SJCRH30 (cell line): ENCODE measurements at regions not wholly inside any gene's neighbourhood (a gene's known extent, or its start where the extent isn't known, plus 50 kb on each side); places are given as distances from the start of the nearest gene placed in this dataset.
A peak's percentile ranks its signal among the peaks of the same experiment; 100 is the strongest.

Experiments
- DNase-seq, 2 experiments: peaks; one replicate each; pipeline ENCODE4 v3.0.0-alpha.2; 2015 to 2020
- H3K27ac ChIP-seq: fragments of 250-450 bp; sonication (Bioruptor Pico); 2 replicates; pipeline ENCODE4 v1.5.1; 2020; ENCODE audit warnings: mild to moderate bottlenecking, moderate library complexity
- H3K27me3 ChIP-seq: fragments of 250-450 bp; sonication (Bioruptor Pico); 2 replicates; pipeline ENCODE4 v1.5.1; 2020; ENCODE audit warnings: mild to moderate bottlenecking, moderate library complexity
- H3K36me3 ChIP-seq: fragments of 250-450 bp; sonication (Bioruptor Pico); 2 replicates; pipeline ENCODE4 v1.5.1; 2020; ENCODE audit warnings: mild to moderate bottlenecking, moderate library complexity
- H3K4me1 ChIP-seq: fragments of 250-450 bp; sonication (Bioruptor Pico); 2 replicates; pipeline ENCODE4 v1.5.1; 2020; ENCODE audit warnings: mild to moderate bottlenecking, moderate library complexity
- H3K4me3 ChIP-seq: fragments of 250-450 bp; sonication (Bioruptor Pico); 2 replicates; pipeline ENCODE4 v1.5.1; 2020; ENCODE audit warnings: mild to moderate bottlenecking, moderate library complexity
- H3K9me3 ChIP-seq: fragments of 250-450 bp; sonication (Bioruptor Pico); replicated peaks from 2 replicates; pipeline ENCODE4 v1.5.1; 2020; ENCODE audit warnings: mild to moderate bottlenecking, moderate library complexity

DNA sequence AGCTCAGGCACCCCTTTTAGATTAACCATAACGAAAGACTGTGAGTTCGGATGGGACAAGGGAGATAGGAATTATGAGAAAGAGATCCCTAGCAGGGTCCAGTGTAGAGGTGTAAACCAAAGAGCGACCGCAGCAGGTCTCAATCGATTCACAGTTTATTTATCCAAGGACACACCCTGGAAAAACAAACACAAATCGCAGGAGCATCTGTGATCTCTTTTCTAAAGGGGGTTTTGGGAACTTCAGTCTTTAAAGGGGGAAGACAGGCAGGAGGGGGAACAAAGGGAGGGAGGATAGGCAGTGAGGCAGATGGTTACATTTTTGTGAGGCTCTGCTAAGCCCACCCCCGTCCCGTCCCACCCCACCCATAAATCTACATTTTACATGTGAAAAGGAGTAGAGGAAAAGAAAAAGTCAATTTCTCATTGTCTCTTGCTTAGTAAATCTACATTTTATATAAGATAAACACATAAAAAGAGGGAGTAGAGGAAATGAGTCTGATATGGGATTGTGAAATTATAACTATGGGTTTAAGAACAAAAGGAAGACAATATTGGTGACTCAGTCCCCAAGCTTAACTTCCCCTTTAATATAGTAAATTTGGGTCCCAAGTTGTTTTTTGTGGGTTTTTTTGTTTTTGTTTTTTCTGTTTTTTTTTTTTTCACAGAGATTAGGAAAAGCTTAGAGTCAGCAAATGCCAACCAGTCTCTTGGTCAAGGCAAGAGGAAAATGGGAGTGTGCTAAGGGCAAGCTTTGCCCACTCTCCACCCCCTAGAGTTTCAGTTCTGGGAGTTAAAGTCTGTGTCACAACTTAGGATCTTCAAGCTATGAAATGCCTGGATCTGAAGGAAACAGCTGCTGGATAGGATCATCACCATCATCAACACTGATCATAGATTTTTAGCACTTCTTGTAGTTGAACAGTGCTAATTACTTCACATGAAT, 160.9 kb upstream of the CDH5 start:
- Histone ChIP-seq H3K27ac (peak overlapping the region; percentile 33; the same call in 1 of the 2 replicates), H3K4me3 (no peak overlapping the region), H3K27me3 (no peaks in the 10 kb centered on the region), H3K9me3 (0 out of 2 replicates have a peak, but pooled peaks cover 4% of the 10 kb centered on the region), H3K4me1 (peaks cover 26% of the 10 kb centered on the region), H3K36me3 (no peaks in the 10 kb centered on the region)
- DNase-seq, result peak in 1 of 2 experiments; percentile 56

DNA sequence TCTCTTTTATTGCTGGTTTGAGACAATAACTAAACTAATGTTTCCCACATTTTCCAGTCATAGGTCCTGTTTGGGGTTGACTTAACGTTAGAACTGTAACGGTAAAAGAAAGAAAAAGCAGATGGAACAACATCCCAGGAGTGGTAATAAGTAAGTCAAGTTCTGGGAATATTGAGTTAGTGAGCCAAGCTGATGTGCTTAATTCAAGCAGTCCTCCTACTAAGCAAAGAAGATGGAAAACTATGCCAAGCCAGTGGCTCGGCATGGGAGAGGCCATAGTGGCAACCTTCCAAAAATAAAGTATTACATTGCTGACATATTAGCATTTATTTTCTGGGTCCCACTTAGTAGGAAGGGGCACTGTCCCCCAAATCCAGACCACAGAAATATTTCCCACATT, 161.7 kb upstream of the CDH5 start:
- H3K4me3 ChIP-seq, result no peak overlapping the region
- DNase-seq, result peak in 1 of 2 experiments; percentile 32
- no peaks in the 10 kb centered on the region for H3K36me3 ChIP-seq
- no peak overlapping the region; the same call in 1 of the 2 replicates for H3K27ac ChIP-seq
- H3K4me1 ChIP-seq, result peaks cover 26% of the 10 kb centered on the region
- 0 out of 2 replicates have a peak, but pooled peaks cover 4% of the 10 kb centered on the region for H3K9me3 ChIP-seq
- no peaks in the 10 kb centered on the region for H3K27me3 ChIP-seq

DNA sequence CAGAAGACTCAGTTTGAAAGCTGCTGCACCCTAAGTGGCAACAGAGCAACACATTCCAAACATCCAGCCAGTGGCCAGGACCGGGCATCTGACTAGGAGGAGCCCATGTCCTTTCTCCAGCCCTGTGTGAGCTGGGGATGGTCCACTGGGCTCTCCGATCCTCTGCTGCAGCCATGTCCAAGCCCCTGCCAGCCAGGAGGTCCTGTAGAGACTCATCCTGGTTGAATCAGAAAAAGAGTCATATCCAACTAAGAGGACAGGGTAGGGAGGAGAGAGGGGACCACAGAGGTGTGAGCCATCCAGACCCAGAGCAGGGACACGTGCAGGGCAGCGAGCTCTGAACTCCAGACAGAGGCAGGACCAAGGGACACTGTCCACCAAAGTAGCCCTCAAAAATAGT, 163.0 kb upstream of the CDH5 start:
- Histone ChIP-seq H3K27me3 (no peaks in the 10 kb centered on the region), H3K9me3 (0 out of 2 replicates have a peak, but pooled peaks cover 4% of the 10 kb centered on the region), H3K4me3 (no peak overlapping the region), H3K27ac (no peak overlapping the region), H3K36me3 (no peaks in the 10 kb centered on the region), H3K4me1 (peaks cover 26% of the 10 kb centered on the region)
- no peak for DNase-seq

DNA sequence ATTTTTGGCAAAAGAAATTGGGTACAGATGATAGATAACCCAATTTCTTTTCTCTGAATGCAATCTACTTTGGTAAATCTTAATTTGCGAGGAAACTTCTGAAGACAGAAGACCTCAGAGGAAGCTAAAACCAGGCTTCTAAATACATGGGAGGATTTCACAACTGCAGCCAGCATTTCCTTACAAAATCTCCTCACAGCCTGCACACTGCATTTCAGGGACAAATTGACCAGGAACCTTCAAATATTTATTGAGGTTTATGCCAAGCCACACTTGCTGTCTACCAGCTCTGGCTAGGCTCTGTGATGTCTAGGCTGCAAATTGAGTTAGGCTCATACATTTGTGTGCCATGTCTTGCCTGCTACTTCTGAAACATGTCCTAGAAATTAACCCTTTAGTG, 167.3 kb upstream of the CDH5 start:
- no peaks in the 10 kb centered on the region for H3K9me3 ChIP-seq
- no peak overlapping the region for H3K4me3 ChIP-seq
- H3K4me1 ChIP-seq, result no peaks in the 10 kb centered on the region
- DNase-seq, result no peak
- no peaks in the 10 kb centered on the region for H3K27me3 ChIP-seq
- H3K36me3 ChIP-seq, result no peaks in the 10 kb centered on the region
- no peak overlapping the region for H3K27ac ChIP-seq

DNA sequence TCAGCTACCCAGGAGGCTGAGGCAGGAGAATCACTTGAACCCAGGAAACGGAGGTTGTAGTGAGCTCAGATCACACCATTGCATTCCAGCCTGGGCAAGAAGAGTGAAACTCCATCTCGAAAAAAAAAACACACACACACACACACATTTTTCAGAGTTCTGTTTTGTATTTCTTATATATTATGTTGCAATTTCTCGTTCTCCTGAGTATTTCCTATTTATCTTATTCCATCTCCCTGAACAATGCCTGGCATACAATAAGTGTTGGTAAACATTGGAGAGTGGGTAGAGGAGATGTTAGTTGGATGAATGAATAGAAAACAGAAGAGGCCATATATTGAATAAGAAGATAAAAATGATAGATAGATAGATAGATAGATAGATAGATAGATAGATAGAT, 167.8 kb upstream of the CDH5 start:
- no peaks in the 10 kb centered on the region for H3K27me3 ChIP-seq
- no peak overlapping the region for H3K4me3 ChIP-seq
- no peaks in the 10 kb centered on the region; the same call in 1 of the 2 replicates for H3K9me3 ChIP-seq
- DNase-seq, result no peak
- no peaks in the 10 kb centered on the region for H3K36me3 ChIP-seq
- no peaks in the 10 kb centered on the region for H3K4me1 ChIP-seq
- no peak overlapping the region for H3K27ac ChIP-seq

DNA sequence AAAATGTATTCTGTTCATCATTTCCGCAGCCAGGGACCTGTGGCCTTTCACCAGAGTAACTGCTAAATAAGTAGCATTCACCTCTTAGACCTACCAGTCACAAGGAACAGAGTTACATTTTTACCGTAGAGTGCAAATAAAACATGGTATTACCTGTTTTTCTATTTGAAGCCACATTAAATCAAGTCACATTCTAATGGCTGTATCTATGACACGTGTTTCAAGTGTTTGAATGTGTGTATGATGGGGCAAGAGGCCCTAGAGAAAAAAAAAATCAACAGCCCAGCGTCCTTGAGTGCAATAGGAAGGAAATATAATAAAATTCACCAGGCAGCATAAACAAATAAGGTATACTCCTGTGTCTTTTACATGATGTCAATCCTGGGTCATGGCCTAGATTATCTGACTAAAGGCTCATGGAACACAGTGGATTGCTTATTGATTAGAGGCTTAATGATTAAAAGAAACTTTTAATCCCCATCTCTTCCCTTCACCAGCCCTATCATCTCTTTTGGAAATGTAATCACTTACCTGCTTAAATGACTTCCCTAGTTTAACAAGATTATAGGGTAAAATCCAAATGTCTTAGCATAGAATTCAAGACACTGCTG, 168.7 kb upstream of the CDH5 start:
- Histone ChIP-seq H3K27ac (no peak overlapping the region), H3K27me3 (no peaks in the 10 kb centered on the region), H3K9me3 (no peaks in the 10 kb centered on the region; the same call in 1 of the 2 replicates), H3K36me3 (no peaks in the 10 kb centered on the region), H3K4me3 (no peak overlapping the region), H3K4me1 (no peaks in the 10 kb centered on the region)
- DNase-seq, result no peak

DNA sequence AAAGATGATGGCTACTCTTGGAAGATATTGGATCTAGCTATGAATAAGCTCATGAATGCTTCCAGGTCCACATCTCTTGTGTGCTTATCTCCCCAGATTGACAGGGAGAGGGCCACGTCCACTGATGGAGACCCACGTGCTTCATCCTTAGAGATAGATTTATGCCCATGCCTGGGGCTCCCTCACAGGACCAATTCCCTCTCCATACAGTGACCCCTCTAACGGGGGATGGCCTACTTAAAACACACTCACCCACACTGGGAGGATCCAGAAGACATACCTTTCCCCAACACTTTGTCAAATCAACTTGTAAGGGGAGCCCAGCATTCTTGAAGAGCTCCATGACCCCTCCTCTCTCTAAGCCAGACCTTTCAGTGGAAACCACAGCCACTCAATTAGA, 169.7 kb upstream of the CDH5 start:
- Histone ChIP-seq H3K36me3 (no peaks in the 10 kb centered on the region), H3K9me3 (no peaks in the 10 kb centered on the region; the same call in 1 of the 2 replicates), H3K4me1 (no peaks in the 10 kb centered on the region), H3K27me3 (no peaks in the 10 kb centered on the region), H3K4me3 (no peak overlapping the region), H3K27ac (no peak overlapping the region)
- DNase-seq, result no peak

DNA sequence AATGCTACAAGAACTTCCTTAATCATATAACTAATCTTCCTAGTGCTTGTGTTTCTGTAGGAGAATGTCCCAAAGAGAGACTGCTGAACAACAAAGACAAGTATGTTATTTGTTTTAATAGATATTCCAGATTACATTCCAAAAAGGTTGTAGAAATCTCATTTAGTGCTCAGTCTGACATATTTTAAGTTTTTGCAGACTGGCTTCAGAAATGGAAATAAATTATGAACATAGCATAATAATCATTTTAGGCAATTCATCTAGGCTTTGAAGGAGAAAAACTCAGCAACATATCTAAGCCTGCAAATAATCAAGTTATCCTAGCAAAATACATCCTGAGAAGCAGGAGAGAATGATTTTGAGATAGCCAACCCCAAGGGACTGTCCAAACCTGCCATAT, 171.6 kb upstream of the CDH5 start:
- Histone ChIP-seq H3K4me1 (peaks cover 3% of the 10 kb centered on the region), H3K9me3 (no peaks in the 10 kb centered on the region; the same call in 1 of the 2 replicates), H3K36me3 (no peaks in the 10 kb centered on the region), H3K4me3 (no peak overlapping the region), H3K27me3 (no peaks in the 10 kb centered on the region), H3K27ac (no peak overlapping the region)
- DNase-seq, result no peak

DNA sequence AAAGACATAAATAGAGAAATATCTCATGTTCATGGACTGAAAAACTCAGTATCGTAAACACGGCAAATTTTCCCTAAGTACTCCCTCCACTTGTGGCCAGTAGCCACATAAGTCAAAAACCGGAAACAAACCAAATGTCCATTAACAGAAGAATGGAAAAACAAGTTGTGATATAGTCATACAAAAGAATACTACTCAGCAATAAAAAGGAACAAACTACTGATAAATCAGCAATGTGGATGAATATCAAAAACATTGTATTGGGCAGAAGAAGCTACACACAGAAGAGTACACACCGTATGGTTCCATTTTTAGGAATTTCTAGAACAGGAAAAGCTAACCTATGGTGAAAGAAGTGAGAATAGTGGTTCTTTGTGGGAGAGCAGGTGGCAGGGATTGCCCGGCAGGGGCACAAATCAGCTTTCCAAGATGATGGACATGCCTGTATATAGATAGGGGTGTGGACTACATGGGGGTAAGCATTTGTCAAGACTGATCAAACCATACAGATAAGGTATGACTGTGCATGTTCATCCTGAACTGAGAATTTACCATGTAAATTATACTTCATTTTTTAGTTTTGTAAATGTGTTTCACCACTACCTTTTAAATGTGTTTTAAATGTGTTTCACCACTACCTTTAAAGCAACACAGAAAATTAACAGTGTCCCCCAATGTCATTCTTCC, 172.8 kb upstream of the CDH5 start:
- no peaks in the 10 kb centered on the region for H3K27me3 ChIP-seq
- DNase-seq, result no peak
- no peak overlapping the region for H3K27ac ChIP-seq
- no peak overlapping the region for H3K4me3 ChIP-seq
- H3K9me3 ChIP-seq, result no peaks in the 10 kb centered on the region; the same call in 1 of the 2 replicates
- no peaks in the 10 kb centered on the region for H3K36me3 ChIP-seq
- H3K4me1 ChIP-seq, result peaks cover 6% of the 10 kb centered on the region

DNA sequence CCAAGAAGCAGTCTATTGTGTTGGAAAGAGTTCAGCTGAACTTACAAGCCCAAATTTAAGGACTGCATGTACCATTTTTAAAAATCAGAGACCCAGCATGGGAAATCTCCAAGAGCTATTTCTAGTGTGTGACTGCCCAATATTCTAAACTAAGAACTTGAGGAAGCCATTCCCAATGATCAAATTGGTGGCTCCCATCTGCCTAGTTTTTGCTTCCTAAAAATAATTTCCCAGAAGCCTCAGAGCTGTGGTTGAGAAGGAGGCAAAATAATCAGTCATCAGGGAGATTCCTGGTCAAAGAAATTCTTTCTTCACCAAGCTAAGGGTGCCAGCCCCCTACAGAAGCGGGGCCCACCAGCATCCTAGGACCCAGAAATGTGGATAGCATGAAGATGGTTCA, 176.1 kb upstream of the CDH5 start:
- no peak for DNase-seq
- H3K4me3 ChIP-seq, result no peak overlapping the region
- peaks cover 6% of the 10 kb centered on the region for H3K4me1 ChIP-seq
- H3K36me3 ChIP-seq, result no peaks in the 10 kb centered on the region
- no peaks in the 10 kb centered on the region for H3K27me3 ChIP-seq
- H3K9me3 ChIP-seq, result no peaks in the 10 kb centered on the region; the same call in 1 of the 2 replicates
- no peak overlapping the region for H3K27ac ChIP-seq

DNA sequence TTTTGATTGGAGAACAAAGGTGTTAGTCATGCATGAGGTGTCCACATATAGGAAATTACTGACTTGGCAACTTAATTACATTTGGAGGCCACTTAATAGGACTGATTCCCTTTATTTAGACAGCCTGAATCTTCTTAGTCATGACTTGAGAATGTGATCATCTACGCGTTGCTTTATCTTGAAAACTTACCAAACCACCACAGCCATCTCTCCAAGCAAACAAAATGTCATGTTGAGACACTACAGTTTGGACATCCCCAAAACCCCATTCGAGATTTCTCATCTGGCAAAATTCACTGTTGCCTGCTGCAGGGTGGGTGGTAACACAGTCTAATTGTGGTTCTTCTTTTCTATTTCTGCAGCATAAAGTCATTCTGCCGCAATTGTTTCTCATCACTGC, 176.5 kb upstream of the CDH5 start:
- H3K36me3 ChIP-seq, result no peaks in the 10 kb centered on the region
- no peaks in the 10 kb centered on the region; the same call in 1 of the 2 replicates for H3K9me3 ChIP-seq
- no peak for DNase-seq
- peaks cover 6% of the 10 kb centered on the region for H3K4me1 ChIP-seq
- no peak overlapping the region for H3K4me3 ChIP-seq
- H3K27me3 ChIP-seq, result no peaks in the 10 kb centered on the region
- H3K27ac ChIP-seq, result no peak overlapping the region

DNA sequence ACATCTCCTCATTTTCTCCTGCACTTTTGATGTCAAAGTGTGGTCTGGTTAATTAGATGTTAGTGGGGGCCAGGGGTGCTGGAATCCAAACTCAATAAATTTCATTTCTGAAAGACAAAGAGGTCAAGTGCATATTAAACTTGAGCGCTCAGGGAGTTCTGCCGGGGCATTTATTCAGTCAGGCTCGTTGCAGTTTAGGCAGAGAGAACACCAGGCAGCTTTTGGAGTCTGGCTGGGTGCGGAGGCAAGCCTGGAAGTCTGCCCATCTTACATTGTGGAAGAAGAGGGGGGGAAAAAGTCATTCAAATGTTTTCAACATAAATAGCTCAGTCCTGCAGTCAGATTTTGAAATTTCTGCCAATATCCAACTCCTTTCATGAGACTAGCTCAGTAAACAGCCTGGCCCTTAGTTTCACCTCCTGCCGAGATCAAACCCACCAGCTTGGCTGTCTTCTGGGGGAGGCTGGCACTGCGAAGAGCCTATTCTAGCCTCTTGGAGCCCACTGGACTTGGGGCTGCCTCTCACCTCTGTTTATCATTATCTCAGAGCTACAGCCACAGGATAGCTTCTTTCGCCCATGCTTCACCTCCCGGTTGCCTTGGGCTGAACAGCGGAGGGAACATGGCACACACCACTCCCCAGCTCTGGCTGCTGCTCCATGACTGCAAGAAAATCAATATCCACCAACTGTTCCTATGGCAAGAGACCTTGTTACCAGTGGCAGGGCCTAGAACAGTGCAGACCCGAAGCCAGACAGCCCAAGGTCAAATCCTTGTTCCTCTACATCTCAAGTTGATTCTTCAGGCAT, 177.4 kb upstream of the CDH5 start:
- no peaks in the 10 kb centered on the region for H3K27me3 ChIP-seq
- H3K9me3 ChIP-seq, result no peaks in the 10 kb centered on the region; the same call in 1 of the 2 replicates
- H3K36me3 ChIP-seq, result no peaks in the 10 kb centered on the region
- H3K4me1 ChIP-seq, result peaks cover 11% of the 10 kb centered on the region
- H3K4me3 ChIP-seq, result no peak overlapping the region
- H3K27ac ChIP-seq, result no peak overlapping the region
- no peak for DNase-seq

DNA sequence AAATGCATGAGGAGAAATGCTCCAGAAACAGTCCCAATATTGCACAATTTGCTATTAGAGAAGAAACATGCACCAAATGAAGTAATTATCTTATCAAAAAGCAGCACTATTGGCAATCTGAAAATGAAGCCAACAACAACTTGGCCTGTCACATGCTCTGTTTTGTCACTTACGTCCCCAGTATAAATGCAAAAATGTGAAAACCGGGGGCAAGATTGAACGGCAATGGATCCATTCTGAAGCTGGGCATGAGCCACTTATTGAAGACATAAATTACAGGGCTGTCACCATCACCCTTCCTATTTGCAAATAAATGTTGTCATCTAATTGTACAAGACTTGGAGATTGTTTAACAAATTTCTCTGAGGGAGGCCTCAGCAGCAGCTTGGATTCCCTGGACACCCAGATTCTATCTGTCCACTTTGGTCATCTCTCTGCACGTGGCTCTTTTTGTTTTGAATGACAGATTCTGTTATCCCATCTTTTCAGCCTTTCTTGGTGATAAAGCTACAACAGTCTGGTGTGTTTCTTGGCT, 180.2 kb upstream of the CDH5 start:
- Histone ChIP-seq H3K27ac (no peak overlapping the region), H3K36me3 (no peaks in the 10 kb centered on the region), H3K4me1 (peaks cover 15% of the 10 kb centered on the region), H3K9me3 (peaks cover 2% of the 10 kb centered on the region; the same call in 1 of the 2 replicates), H3K27me3 (no peaks in the 10 kb centered on the region), H3K4me3 (no peak overlapping the region)
- DNase-seq, result no peak

DNA sequence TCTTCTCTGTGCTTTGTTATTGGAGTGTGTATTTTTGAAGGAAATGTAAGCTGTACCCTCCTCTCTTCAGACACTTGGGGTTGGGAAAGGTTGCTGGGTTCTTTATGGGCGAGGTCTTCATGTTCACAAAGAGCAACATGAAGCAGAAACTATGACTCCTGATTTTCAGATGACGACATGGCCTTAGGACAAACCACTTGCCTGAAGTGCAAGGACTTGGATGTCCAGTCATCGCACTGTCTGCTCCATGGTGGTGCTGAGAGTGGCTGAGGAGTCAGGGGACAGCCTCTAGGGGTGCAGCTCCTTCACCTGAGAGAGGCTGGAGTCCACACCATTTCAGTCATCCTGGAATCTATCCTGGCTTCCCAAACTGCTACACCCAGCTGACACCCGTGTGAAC, 183.9 kb upstream of the CDH5 start:
- H3K4me3 ChIP-seq, result no peak overlapping the region
- DNase-seq, result no peak
- no peaks in the 10 kb centered on the region for H3K27me3 ChIP-seq
- peaks cover 10% of the 10 kb centered on the region; the same call in 1 of the 2 replicates for H3K9me3 ChIP-seq
- H3K27ac ChIP-seq, result no peak overlapping the region
- H3K4me1 ChIP-seq, result peaks cover 9% of the 10 kb centered on the region
- no peaks in the 10 kb centered on the region for H3K36me3 ChIP-seq
